B cell (primary cell): ENCODE measurements at regions not wholly inside any gene's neighbourhood (a gene's known extent, or its start where the extent isn't known, plus 50 kb on each side); places are given as distances from the start of the nearest gene placed in this dataset.

Experiments
- ATAC-seq: fragments of 200-7000 bp; cut with Tn5 transposase; one replicate; pipeline ENCODE4 v1.10.0; 2021; ENCODE audit warnings: low read depth, mild to moderate bottlenecking, moderate number of reproducible peaks, moderate library complexity
- CTCF ChIA-PET: fragments of 350-600 bp; sonication (Branson Sonifier 250); formaldehyde crosslinking; loops from one replicate; lab custom pipeline; 2021; ENCODE audit warnings: antibody characterized with exemption, inconsistent platforms; lab: Charles Lee
- POLR2A ChIA-PET: fragments of 350-600 bp; sonication (Branson Sonifier 250); formaldehyde crosslinking; loops from one replicate; lab custom pipeline; 2021; ENCODE audit warnings: antibody characterized with exemption; lab: Charles Lee
- DNase-seq: peaks from one replicate; pipeline ENCODE4 v3.0.0; 2013
- H2AFZ ChIP-seq: 2 replicates; pipeline ENCODE4 v1.6.1; 2012; ENCODE audit warnings: mild to moderate bottlenecking, low read depth, low read length; ENCODE audit not compliant: insufficient read depth, poor library complexity, severe bottlenecking
- H3K27ac ChIP-seq, 2 donors: 1 replicate in 1 of 2; 2 replicates in 1 of 2; pipeline ENCODE4 v1.5.1; 2012 to 2013; ENCODE audit warnings: low read length in 2 of 2, mild to moderate bottlenecking in 2 of 2, moderate library complexity in 1 of 2
- H3K27me3 ChIP-seq, 4 experiments: fragments of 200-600 bp in 1 of 4; sonication (generic) in 1 of 4; replicated peaks in 1 of 4; 1 replicate in 2 of 4; 2 replicates in 2 of 4; pipeline versions ENCODE4 v1.6.1 to v1.7.0; 2013 to 2016; ENCODE audit warnings: low read length in 3 of 4, mild to moderate bottlenecking in 2 of 4, mixed read lengths in 1 of 4, moderate library complexity in 1 of 4; ENCODE audit not compliant: insufficient read depth in 4 of 4, control insufficient read depth in 3 of 4; ENCODE audit errors: control extremely low read depth in 1 of 4
- H3K36me3 ChIP-seq, 2 experiments: replicated peaks in 1 of 2; 1 replicate in 1 of 2; 2 replicates in 1 of 2; pipeline versions ENCODE4 v1.6.1 to v1.7.1; 2013; ENCODE audit warnings: low read length in 1 of 2; ENCODE audit not compliant: insufficient read depth in 2 of 2, control insufficient read depth in 1 of 2; ENCODE audit errors: control extremely low read depth in 1 of 2, extremely low read depth in 1 of 2
- H3K4me1 ChIP-seq, 2 donors: fragments of 200-600 bp in 1 of 2; sonication (generic) in 1 of 2; 1 replicate in 1 of 2; 2 replicates in 1 of 2; pipeline versions ENCODE4 v1.5.1 to v1.6.1; 2013 to 2017; ENCODE audit warnings: low read length in 2 of 2; ENCODE audit not compliant: control insufficient read depth in 2 of 2, insufficient read depth in 2 of 2
- H3K4me2 ChIP-seq: replicated peaks from 2 replicates; pipeline ENCODE3; 2012; ENCODE audit warnings: mild to moderate bottlenecking, low read depth, low read length; ENCODE audit not compliant: poor library complexity, severe bottlenecking
- H3K4me3 ChIP-seq, 5 experiments: fragments of 200-600 bp in 1 of 5; sonication (generic) in 1 of 5; 1 replicate in 3 of 5; 2 replicates in 2 of 5; pipeline versions ENCODE4 v1.5.1 to v1.7.0; 2011 to 2016; ENCODE audit warnings: low read length in 4 of 5, mild to moderate bottlenecking in 4 of 5, low read depth in 2 of 5, control low read depth in 1 of 5, moderate library complexity in 1 of 5; ENCODE audit not compliant: insufficient read depth in 1 of 5; ENCODE audit errors: control extremely low read depth in 1 of 5, extremely low read depth in 1 of 5
- H3K79me2 ChIP-seq: fragments of 200-600 bp; sonication (generic); one replicate; pipeline ENCODE4 v1.6.0; 2016; ENCODE audit warnings: low read length; ENCODE audit not compliant: control insufficient read depth, insufficient read depth
- H3K9ac ChIP-seq: fragments of 200-600 bp; sonication (generic); 2 replicates; pipeline ENCODE4 v1.6.1; 2017; ENCODE audit warnings: mild to moderate bottlenecking, low read length, moderate library complexity
- H3K9me3 ChIP-seq, 3 donors: one replicate each; pipeline versions ENCODE4 v1.6.1 to v1.7.1; 2013; ENCODE audit warnings: low read length in 2 of 3; ENCODE audit not compliant: control insufficient read depth in 2 of 3, insufficient read depth in 1 of 3; ENCODE audit errors: control extremely low read depth in 1 of 3
- H4K20me1 ChIP-seq: 2 replicates; pipeline ENCODE4 v1.6.0; 2012; ENCODE audit warnings: mild to moderate bottlenecking, low read length; ENCODE audit not compliant: insufficient read depth, control insufficient read depth, poor library complexity, severe bottlenecking
- H3K27ac Mint-ChIP-seq: one replicate; pipeline ENCODE4 v1.8.0; 2021; ENCODE audit warnings: mixed read lengths
- H3K27me3 Mint-ChIP-seq: one replicate; pipeline ENCODE4 v1.8.0; 2021; ENCODE audit warnings: mixed read lengths
- H3K4me1 Mint-ChIP-seq: one replicate; pipeline ENCODE4 v1.8.0; 2021; ENCODE audit warnings: mixed read lengths
- H3K4me3 Mint-ChIP-seq: one replicate; pipeline ENCODE4 v1.8.0; 2021; ENCODE audit warnings: mixed read lengths
- H3K9me3 Mint-ChIP-seq: one replicate; pipeline ENCODE4 v1.8.0; 2022; ENCODE audit warnings: mixed read lengths; ENCODE audit not compliant: insufficient read depth
- CTCF ChIP-seq: fragments of 200-600 bp; IDR thresholded peaks from one replicate; pipeline ENCODE4 v1.8.0; 2022; ENCODE audit warnings: antibody characterized with exemption, mild to moderate bottlenecking
- EZH2 ChIP-seq: IDR thresholded peaks from 2 replicates; pipeline ENCODE4 v1.6.1; 2012; ENCODE audit warnings: borderline replicate concordance, low read depth, mild to moderate bottlenecking, moderate library complexity, low read length; ENCODE audit not compliant: insufficient read depth, poor library complexity, severe bottlenecking
- WGBS: methylation state at CpG from one replicate; pipeline ENCODE4 v1.1.5; 2013; ENCODE audit warnings: missing lambda C conversion rate; ENCODE audit not compliant: insufficient coverage; 5-methylcytosine and 5-hydroxymethylcytosine counted together
- intact Hi-C: fragments of 100-400 bp; cut with micrococcal nuclease; formaldehyde crosslinking; loops from one replicate; pipeline ENCODE4 v1.10.0; 2022

GRCh38 chr3:71975573-71975972 lies 190.6 kb upstream of the PROK2 start:
- no peaks in the 10 kb centered on the region for H4K20me1 ChIP-seq
- no peak overlapping the region for H3K4me2 ChIP-seq
- ChIA-PET CTCF (no interaction called here), POLR2A (no interaction called here)
- TF ChIP-seq EZH2: no peak
- TF ChIP-seq CTCF: no peak
- Mint-ChIP-seq H3K4me1 (peaks cover 20% of the 10 kb centered on the region), H3K4me3 (no peak overlapping the region), H3K27ac (no peak overlapping the region), H3K27me3 (peaks cover 38% of the 10 kb centered on the region), H3K9me3 (no peaks in the 10 kb centered on the region)
- H3K79me2 ChIP-seq: no peaks in the 10 kb centered on the region
- H3K4me1 ChIP-seq: peaks cover 4 to 7% of the 10 kb centered on the region in 2 donors
- H3K27ac ChIP-seq: no peak overlapping the region
- no peaks in the 10 kb centered on the region for H3K36me3 ChIP-seq
- no peak overlapping the region for H3K4me3 ChIP-seq
- H3K9ac ChIP-seq: no peak overlapping the region
- ATAC-seq (no peak), DNase-seq (no peak)
- H3K27me3 ChIP-seq: peaks cover 0 to 6% (median 2%) of the 10 kb centered on the region in 4 experiments
- intact Hi-C loops: no loop called here
- no peaks in the 10 kb centered on the region for H3K9me3 ChIP-seq
- 100% methylated on average over 1 of the region's 2 CpGs for WGBS
- no peak overlapping the region for H2AFZ ChIP-seq

- no CpG with 5 or more reads among the region's 3 CpGs for WGBS
- no peaks in the 10 kb centered on the region for H4K20me1 ChIP-seq
- Mint-ChIP-seq H3K4me3 (no peak overlapping the region), H3K9me3 (no peaks in the 10 kb centered on the region), H3K4me1 (peaks cover 20% of the 10 kb centered on the region), H3K27ac (no peak overlapping the region), H3K27me3 (peaks cover 33% of the 10 kb centered on the region)
- H2AFZ ChIP-seq: no peak overlapping the region
- H3K9me3 ChIP-seq: no peaks in the 10 kb centered on the region
- no peak overlapping the region for H3K9ac ChIP-seq
- H3K27me3 ChIP-seq: peaks cover 0 to 6% (median 2%) of the 10 kb centered on the region in 4 experiments
- H3K4me3 ChIP-seq: no peak overlapping the region
- TF ChIP-seq CTCF (no peak), EZH2 (no peak)
- peaks cover 4 to 7% of the 10 kb centered on the region in 2 donors for H3K4me1 ChIP-seq
- no peak overlapping the region for H3K27ac ChIP-seq
- no peak for ATAC-seq
- H3K4me2 ChIP-seq: no peak overlapping the region
- no peaks in the 10 kb centered on the region for H3K79me2 ChIP-seq
- intact Hi-C loops: no loop called here
- no peak for DNase-seq
- no peaks in the 10 kb centered on the region for H3K36me3 ChIP-seq
- CTCF ChIA-PET: no interaction called here
- POLR2A ChIA-PET: no interaction called here
Measured at GRCh38 chr3:71974786-71975185, 189.8 kb upstream of the PROK2 start.
